Neural cell (in vitro differentiated cells): ENCODE measurements at regions not wholly inside any gene's neighbourhood (a gene's known extent, or its start where the extent isn't known, plus 50 kb on each side); places are given as distances from the start of the nearest gene placed in this dataset.

ENCODE experiments used
- H2AFZ ChIP-seq: fragments of 200-600, 300-800 bp; sonication (generic), shearing (Covaris generic); 2 replicates; pipeline ENCODE4 v1.6.0; 2014; ENCODE audit warnings: low read depth, mild to moderate bottlenecking, antibody characterized with exemption, low read length, moderate library complexity
- H3F3A ChIP-seq: fragments of 200-600 bp; shearing (Covaris generic); 2 replicates; pipeline ENCODE4 v1.6.1; 2016; ENCODE audit warnings: mild to moderate bottlenecking, moderate library complexity, mixed read lengths, antibody characterized with exemption, low read length; ENCODE audit not compliant: insufficient read depth, poor library complexity, severe bottlenecking
- H3K27ac ChIP-seq: fragments of 200-600, 300-800 bp; sonication (generic), shearing (Covaris generic); 2 replicates; pipeline ENCODE4 v1.5.1; 2014; ENCODE audit warnings: mild to moderate bottlenecking, low read length, moderate library complexity
- H3K27me3 ChIP-seq: fragments of 300-800, 200-600 bp; sonication (generic), shearing (Covaris generic); 2 replicates; pipeline ENCODE4 v1.6.0; 2014; ENCODE audit warnings: mild to moderate bottlenecking, low read depth, low read length, moderate library complexity; ENCODE audit not compliant: insufficient read depth
- H3K36me3 ChIP-seq: fragments of 300-800, 200-600 bp; sonication (generic), shearing (Covaris generic); 2 replicates; pipeline ENCODE4 v1.5.1; 2014; ENCODE audit warnings: mild to moderate bottlenecking, antibody characterized with exemption, low read length, moderate library complexity; ENCODE audit not compliant: insufficient read depth
- H3K4me2 ChIP-seq: fragments of 300-800, 200-600 bp; sonication (generic), shearing (Covaris generic); 2 replicates; pipeline ENCODE4 v1.6.0; 2014; ENCODE audit warnings: mild to moderate bottlenecking, low read length
- H3K4me3 ChIP-seq: fragments of 300-800, 200-600 bp; sonication (generic), shearing (Covaris generic); 2 replicates; pipeline ENCODE4 v1.5.1; 2014; ENCODE audit warnings: mild to moderate bottlenecking, low read length, moderate library complexity
- H3K79me2 ChIP-seq: fragments of 200-600 bp; shearing (Covaris generic); replicated peaks from 2 replicates; pipeline ENCODE4 v1.6.0; 2014; ENCODE audit warnings: mild to moderate bottlenecking, low read length, moderate library complexity; ENCODE audit not compliant: insufficient read depth
- H3K9ac ChIP-seq: fragments of 300-800, 200-600 bp; sonication (generic), shearing (Covaris generic); 2 replicates; pipeline ENCODE4 v1.6.1; 2016; ENCODE audit warnings: mild to moderate bottlenecking, low read length, mixed read lengths
- H3K9me2 ChIP-seq: fragments of 200-600 bp; shearing (Covaris generic); 2 replicates; pipeline ENCODE4 v1.6.1; 2016; ENCODE audit warnings: mild to moderate bottlenecking, low read length, mixed read lengths; ENCODE audit not compliant: insufficient read depth
- H3K9me3 ChIP-seq: fragments of 200-600, 300-800 bp; sonication (generic), shearing (Covaris generic); 2 replicates; pipeline ENCODE4 v1.6.1; 2016; ENCODE audit warnings: mild to moderate bottlenecking, mixed run types, low read length, moderate library complexity, mixed read lengths
- H4K20me1 ChIP-seq: fragments of 200-600 bp; shearing (Covaris generic); 2 replicates; pipeline ENCODE4 v1.6.1; 2016; ENCODE audit warnings: mild to moderate bottlenecking, mixed run types; ENCODE audit not compliant: insufficient read depth
- CTCF ChIP-seq: fragments of 450-650 bp; IDR thresholded peaks from 2 replicates; pipeline ENCODE4 v1.5.1; 2014; ENCODE audit warnings: antibody characterized with exemption, mild to moderate bottlenecking, moderate library complexity; ENCODE audit not compliant: poor library complexity, severe bottlenecking
- EP300 ChIP-seq: fragments of 450-650 bp; conservative IDR thresholded peaks from 2 replicates; pipeline ENCODE4 v1.6.1; 2014; ENCODE audit warnings: antibody characterized with exemption, mild to moderate bottlenecking, moderate library complexity; ENCODE audit not compliant: poor library complexity, severe bottlenecking
- EZH2 ChIP-seq: fragments of 200-600, 300-800 bp; shearing (Covaris generic), sonication (generic); IDR thresholded peaks from 2 replicates; pipeline ENCODE4 v1.6.1; 2014; ENCODE audit warnings: antibody characterized with exemption, low read length, borderline replicate concordance, mild to moderate bottlenecking; ENCODE audit not compliant: insufficient read depth, poor library complexity, severe bottlenecking
- MXI1 ChIP-seq: fragments of 450-650 bp; conservative IDR thresholded peaks from 2 replicates; pipeline ENCODE4 v1.6.1; 2014; ENCODE audit warnings: antibody characterized with exemption, mild to moderate bottlenecking; ENCODE audit not compliant: poor library complexity, severe bottlenecking
- POLR2AphosphoS5 ChIP-seq: IDR thresholded peaks from 2 replicates; pipeline ENCODE4 v1.6.1; 2012
- RAD21 ChIP-seq: fragments of 450-650 bp; conservative IDR thresholded peaks from 2 replicates; pipeline ENCODE4 v1.6.1; 2014; ENCODE audit warnings: antibody characterized with exemption, mild to moderate bottlenecking, moderate library complexity
- REST ChIP-seq: IDR thresholded peaks from 2 replicates; pipeline ENCODE4 v1.6.1; 2012; ENCODE audit warnings: borderline replicate concordance
- SMC3 ChIP-seq: fragments of 450-650 bp; conservative IDR thresholded peaks from 2 replicates; pipeline ENCODE4 v1.6.1; 2014; ENCODE audit warnings: antibody characterized with exemption, mild to moderate bottlenecking, moderate library complexity; ENCODE audit not compliant: poor library complexity
- TAF1 ChIP-seq: IDR thresholded peaks from 2 replicates; pipeline ENCODE4 v1.6.1; 2012; ENCODE audit warnings: low read depth

DNA sequence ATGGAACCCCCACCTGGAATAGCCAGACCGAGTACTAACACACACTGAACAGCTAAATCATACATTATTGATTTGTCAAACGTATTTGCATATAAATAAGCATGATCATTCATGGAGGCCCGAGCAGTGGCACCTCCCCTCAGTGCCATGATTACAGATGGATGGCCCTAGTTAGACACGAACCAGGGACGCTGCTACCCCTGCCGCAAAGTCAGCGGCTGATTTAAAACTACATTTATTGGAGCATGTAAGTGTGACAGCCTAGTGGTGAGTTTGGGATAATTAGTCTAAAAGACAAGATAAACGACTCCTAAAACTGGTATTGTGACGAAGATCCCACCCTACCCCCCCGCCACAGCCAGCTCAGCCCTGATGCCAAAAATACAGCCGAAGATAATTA is 159.1 kb upstream of the MAFB start:
- Histone ChIP-seq H3K27ac (no peak overlapping the region), H3K4me3 (no peak overlapping the region), H3K9me2 (no peaks in the 10 kb centered on the region), H4K20me1 (no peaks in the 10 kb centered on the region), H3K27me3 (no peaks in the 10 kb centered on the region), H3K79me2 (no peaks in the 10 kb centered on the region), H3K4me2 (no peak overlapping the region), H2AFZ (no peak overlapping the region), H3K9me3 (no peaks in the 10 kb centered on the region), H3K36me3 (no peaks in the 10 kb centered on the region), H3F3A (no peaks in the 10 kb centered on the region), H3K9ac (no peak overlapping the region)
- TF ChIP-seq REST (no peak), CTCF (no peak), EZH2 (no peak), MXI1 (no peak), EP300 (no peak), RAD21 (no peak), TAF1 (no peak), POLR2AphosphoS5 (no peak), SMC3 (no peak)

- no peak overlapping the region for H3K27ac ChIP-seq
- no peak overlapping the region for H3K9ac ChIP-seq
- no peak for TF ChIP-seq POLR2AphosphoS5
- TF ChIP-seq SMC3: no peak
- no peak for TF ChIP-seq TAF1
- no peak overlapping the region for H3K4me3 ChIP-seq
- no peaks in the 10 kb centered on the region for H4K20me1 ChIP-seq
- no peaks in the 10 kb centered on the region for H3F3A ChIP-seq
- H3K9me3 ChIP-seq: no peaks in the 10 kb centered on the region
- H3K27me3 ChIP-seq: no peaks in the 10 kb centered on the region
- H3K9me2 ChIP-seq: no peaks in the 10 kb centered on the region
- no peaks in the 10 kb centered on the region for H3K36me3 ChIP-seq
- no peak overlapping the region for H3K4me2 ChIP-seq
- H2AFZ ChIP-seq: no peak overlapping the region
- no peaks in the 10 kb centered on the region for H3K79me2 ChIP-seq
These were observed 159.5 kb upstream of the MAFB start for GRCh38 chr20:40848526-40848925.

GRCh38 chr20:40849456-40849855 is 160.4 kb upstream of the MAFB start:
- Histone ChIP-seq H3K27me3 (no peaks in the 10 kb centered on the region), H3K36me3 (no peaks in the 10 kb centered on the region)

More at GRCh38 chr20:40849456-40849855, 160.4 kb upstream of the MAFB start:
- H3K9ac ChIP-seq: no peak overlapping the region
- H3K4me3 ChIP-seq: no peak overlapping the region
- no peaks in the 10 kb centered on the region for H3F3A ChIP-seq
- H3K4me2 ChIP-seq: no peak overlapping the region
- no peaks in the 10 kb centered on the region for H3K9me3 ChIP-seq
- no peak for TF ChIP-seq MXI1
- H4K20me1 ChIP-seq: no peaks in the 10 kb centered on the region
- no peaks in the 10 kb centered on the region for H3K79me2 ChIP-seq
- H3K27ac ChIP-seq: no peak overlapping the region
- no peaks in the 10 kb centered on the region for H3K9me2 ChIP-seq
- no peak overlapping the region for H2AFZ ChIP-seq
